ENCODE measurements at regions not wholly inside any gene's neighbourhood (a gene's known extent, or its start where the extent isn't known, plus 50 kb on each side); places are given as distances from the start of the nearest gene placed in this dataset.

DNA sequence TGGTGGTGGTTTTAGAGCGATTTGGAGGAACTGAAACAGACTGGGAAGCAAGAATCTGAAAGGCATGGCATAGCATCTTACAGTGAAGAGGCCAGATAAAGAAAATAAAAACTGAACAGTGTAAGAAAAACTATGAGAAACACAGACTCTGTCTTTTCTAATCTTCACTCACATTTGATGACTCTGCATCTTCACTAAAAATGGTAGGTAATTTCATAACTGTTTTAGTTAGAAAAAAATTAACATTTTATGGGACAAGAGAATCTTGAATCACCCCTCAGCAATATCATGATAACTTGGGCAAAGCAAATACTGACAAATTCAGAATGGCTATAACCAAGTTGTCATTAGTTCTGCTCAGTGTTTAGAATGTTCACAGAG, 812.6 kb downstream of the MCTP2 start:
- TF ChIP-seq YY1 (IDR thresholded peaks at IDR 0.05; ENCODE audit: insufficient read depth, insufficient read length) (no peak), ZNF274 (IDR thresholded peaks at IDR 0.05; ENCODE audit: low read depth, low read length) (no peak), SUZ12 (IDR thresholded peaks at IDR 0.05; ENCODE audit: extremely low read depth, insufficient read depth, insufficient read length) (no peak)
